HCT116 (cell line): ENCODE measurements at regions not wholly inside any gene's neighbourhood (a gene's known extent, or its start where the extent isn't known, plus 50 kb on each side); places are given as distances from the start of the nearest gene placed in this dataset.

Source experiments
- ATAC-seq: fragments of 200-7000 bp; cut with Tn5 transposase; 2 replicates; pipeline ENCODE4 v1.9.1; 2020; ENCODE audit warnings: mild to moderate bottlenecking, moderate library complexity
- BruUV-seq: library from RNA; stranded (reverse); fragments of 400-500 nt; replicated peaks from 2 replicates; lab custom pipeline; 2021; lab: Mats Ljungman, UMichigan
- CTCF ChIA-PET: fragments of 300-600 bp; sonication (Branson Sonifier 250); formaldehyde crosslinking; loops from one replicate; lab custom pipeline; 2021; ENCODE audit warnings: antibody characterized with exemption; lab: Charles Lee
- POLR2A ChIA-PET: fragments of 300-600, 350-600 bp; sonication (Branson Sonifier 250); formaldehyde crosslinking; loops from one replicate; lab custom pipeline; 2021; ENCODE audit warnings: antibody characterized with exemption; lab: Charles Lee
- RAD21 ChIA-PET, 2 experiments: fragments of 300-600 bp; sonication (Branson Sonifier 250); formaldehyde crosslinking; loops; one replicate each; lab custom pipeline; 2023; ENCODE audit warnings: low total read pairs in 2 of 2; ENCODE audit not compliant: uncharacterized antibody in 2 of 2, unreplicated experiment in 2 of 2, low non-redundant PET in 1 of 2; lab: Charles Lee
- DNase-seq: peaks from one replicate; pipeline ENCODE4 v3.0.0-alpha.2; 2010; ENCODE audit warnings: low read depth, low spot score
- H2AFZ ChIP-seq: fragments of 200-600 bp; shearing (Covaris generic), sonication (generic); 2 replicates; pipeline ENCODE4 v1.6.1; 2017; ENCODE audit warnings: low read depth, mixed run types, mixed read lengths, antibody characterized with exemption, low read length; ENCODE audit not compliant: poor library complexity, severe bottlenecking
- H3K27ac ChIP-seq: 2 replicates; pipeline ENCODE4 v1.5.1; 2012; ENCODE audit warnings: low read depth, low read length
- H3K27me3 ChIP-seq: fragments of 200-600 bp; sonication (generic); 2 replicates; pipeline ENCODE4 v1.6.1; 2016; ENCODE audit warnings: mixed run types, low read length, mixed read lengths; ENCODE audit not compliant: insufficient read depth
- H3K36me3 ChIP-seq, 2 experiments: fragments of 200-500 bp in 1 of 2; fragments of 200-600 bp in 1 of 2; sonication (Bioruptor generic) in 1 of 2; sonication (generic) in 1 of 2; 2 replicates each; pipeline versions ENCODE4 v1.5.1 to v1.6.1; 2014 to 2016; ENCODE audit warnings: low read length in 2 of 2, inconsistent platforms in 1 of 2, mixed read lengths in 1 of 2, mixed run types in 1 of 2; ENCODE audit not compliant: insufficient read depth in 2 of 2, control insufficient read depth in 1 of 2
- H3K4me1 ChIP-seq, 2 experiments: fragments of 200-600 bp in 1 of 2; sonication (generic) in 1 of 2; 2 replicates each; pipeline versions ENCODE4 v1.5.1 to v1.6.1; 2012 to 2017; ENCODE audit warnings: low read length in 2 of 2, inconsistent platforms in 1 of 2, mild to moderate bottlenecking in 1 of 2, mixed read lengths in 1 of 2, mixed run types in 1 of 2, moderate library complexity in 1 of 2; ENCODE audit not compliant: insufficient read depth in 2 of 2, control insufficient read depth in 1 of 2
- H3K4me2 ChIP-seq: fragments of 200-600 bp; sonication (generic); 2 replicates; pipeline ENCODE4 v1.6.1; 2017; ENCODE audit warnings: mixed run types, low read length, mixed read lengths
- H3K4me3 ChIP-seq, 2 experiments: fragments of 200-600 bp in 1 of 2; sonication (generic) in 1 of 2; replicated peaks in 1 of 2; 2 replicates each; pipeline ENCODE4 v1.5.1; 2011 to 2016; ENCODE audit warnings: low read length in 2 of 2, control low read depth in 1 of 2, low read depth in 1 of 2, mild to moderate bottlenecking in 1 of 2, mixed read lengths in 1 of 2, mixed run types in 1 of 2
- H3K79me2 ChIP-seq: fragments of 200-600 bp; sonication (generic); 2 replicates; pipeline ENCODE4 v1.6.1; 2017; ENCODE audit warnings: mild to moderate bottlenecking, mixed run types, low read length, moderate library complexity, mixed read lengths; ENCODE audit not compliant: insufficient read depth
- H3K9ac ChIP-seq: fragments of 200-600 bp; sonication (generic); 2 replicates; pipeline ENCODE4 v1.6.1; 2016; ENCODE audit warnings: low read length, mixed read lengths
- H3K9me2 ChIP-seq: fragments of 200-600 bp; sonication (generic), shearing (Covaris generic); 2 replicates; pipeline ENCODE4 v1.6.1; 2017; ENCODE audit warnings: mixed run types, mild to moderate bottlenecking, moderate library complexity; ENCODE audit not compliant: insufficient read depth
- H3K9me3 ChIP-seq, 2 experiments: fragments of 200-500 bp in 1 of 2; fragments of 200-600 bp in 1 of 2; sonication (Bioruptor generic) in 1 of 2; sonication (generic) in 1 of 2; 2 replicates each; pipeline ENCODE4 v1.6.1; 2014 to 2017; ENCODE audit warnings: low read length in 2 of 2, mixed read lengths in 2 of 2, inconsistent platforms in 1 of 2, low read depth in 1 of 2, mild to moderate bottlenecking in 1 of 2, mixed run types in 1 of 2, moderate library complexity in 1 of 2; ENCODE audit not compliant: control insufficient read depth in 1 of 2, insufficient read depth in 1 of 2
- H4K20me1 ChIP-seq: fragments of 200-600 bp; sonication (generic), shearing (Covaris generic); 2 replicates; pipeline ENCODE4 v1.6.1; 2017; ENCODE audit warnings: mixed run types, mild to moderate bottlenecking, moderate library complexity; ENCODE audit not compliant: insufficient read depth
- ATF3 ChIP-seq: IDR thresholded peaks from 2 replicates; pipeline ENCODE4 v1.6.1; 2012
- CBX3 ChIP-seq: IDR thresholded peaks from 2 replicates; pipeline ENCODE4 v1.6.1; 2012; ENCODE audit warnings: low read depth
- CEBPB ChIP-seq: IDR thresholded peaks from 2 replicates; pipeline ENCODE4 v1.6.1; 2012; ENCODE audit warnings: low read depth
- EGR1 ChIP-seq: IDR thresholded peaks from 2 replicates; pipeline ENCODE4 v1.6.1; 2012; ENCODE audit warnings: low read depth
- JUND ChIP-seq: IDR thresholded peaks from 2 replicates; pipeline ENCODE4 v1.6.1; 2012
- POLR2AphosphoS5 ChIP-seq: IDR thresholded peaks from 2 replicates; pipeline ENCODE4 v1.6.1; 2011; ENCODE audit warnings: mild to moderate bottlenecking, low read depth, low read length, moderate library complexity
- REST ChIP-seq: IDR thresholded peaks from 2 replicates; pipeline ENCODE4 v1.6.1; 2012; ENCODE audit warnings: low read depth
- SIN3A ChIP-seq: IDR thresholded peaks from 2 replicates; pipeline ENCODE4 v1.6.1; 2012; ENCODE audit warnings: low read depth
- TCF7L2 ChIP-seq: IDR thresholded peaks from 2 replicates; pipeline ENCODE4 v1.7.0; 2011; ENCODE audit warnings: borderline replicate concordance, inconsistent platforms; ENCODE audit not compliant: insufficient read depth, insufficient read length; ENCODE audit errors: extremely low read depth
- YY1 ChIP-seq: IDR thresholded peaks from 2 replicates; pipeline ENCODE4 v1.6.1; 2011; ENCODE audit warnings: low read length, low read depth, moderate library complexity, mild to moderate bottlenecking; ENCODE audit not compliant: insufficient replicate concordance; ENCODE audit errors: extremely low read depth
- ZFX ChIP-seq: fragments of 450-650 bp; IDR thresholded peaks from 2 replicates; pipeline ENCODE4 v1.6.1; 2017
- ZNF274 ChIP-seq: fragments of 200-500 bp; sonication (Bioruptor generic); IDR thresholded peaks from 2 replicates; pipeline ENCODE4 v1.6.1; 2014; ENCODE audit warnings: mild to moderate bottlenecking, low read depth, low read length, inconsistent platforms
- intact Hi-C: fragments of 100-400 bp; cut with micrococcal nuclease; formaldehyde crosslinking; loops from 2 replicates; pipeline ENCODE4 v1.10.0; 2022

GRCh38 chr2:16261791-16262190 is 321.4 kb downstream of the MYCN start:
- CTCF ChIA-PET = no interaction called here
- Histone ChIP-seq H3K27me3 (peaks cover 9% of the 10 kb centered on the region; the same call in 1 of the 2 replicates), H2AFZ (no peak overlapping the region), H3K9ac (no peak overlapping the region), H3K36me3 (no peaks in the 10 kb centered on the region), H3K4me3 (no peak overlapping the region), H3K9me2 (no peaks in the 10 kb centered on the region), H3K27ac (no peak overlapping the region), H4K20me1 (no peaks in the 10 kb centered on the region), H3K9me3 (no peaks in the 10 kb centered on the region), H3K4me2 (no peak overlapping the region), H3K4me1 (no peaks in the 10 kb centered on the region)
- POLR2A ChIA-PET = no interaction called here
- DNase-seq (no peak), ATAC-seq (no peak)
- RAD21 ChIA-PET = no interaction called here
- TF ChIP-seq ZFX (no peak), JUND (no peak), CEBPB (no peak), CBX3 (no peak), SIN3A (no peak), ATF3 (no peak), TCF7L2 (no peak), REST (no peak), YY1 (no peak), EGR1 (no peak), POLR2AphosphoS5 (no peak), ZNF274 (no peak)
- TF ChIP-seq, all 23 proteins: peak for 0
- BruUV-seq = no TSS peak
- no peaks in the 10 kb centered on the region for H3K79me2 ChIP-seq
- intact Hi-C loops = no loop called here
